K562 (cell line): ENCODE measurements at regions not wholly inside any gene's neighbourhood (a gene's known extent, or its start where the extent isn't known, plus 50 kb on each side); places are given as distances from the start of the nearest gene placed in this dataset.

Experiments used
- ATAC-seq: fragments of 200-7000 bp; cut with Tn5 transposase; 3 replicates; pipeline ENCODE4 v1.9.1; 2020; ENCODE audit warnings: moderate library complexity
- BruUV-seq: library from RNA; stranded (reverse); fragments of 400-500 nt; replicated peaks from 2 replicates; lab custom pipeline; 2021; lab: Mats Ljungman, UMichigan
- CTCF ChIA-PET: fragments of 300-600 bp; formaldehyde crosslinking; extraction: SDS; loops from one replicate; lab custom pipeline; 2021; ENCODE audit warnings: low intra/inter-chr PET ratio; lab: Yijun Ruan, JAX
- POLR2A ChIA-PET: fragments of 300-600, 350-650 bp; sonication (Branson Sonifier 250); formaldehyde crosslinking; extraction: SDS; loops from one replicate; lab custom pipeline; 2021; ENCODE audit warnings: antibody characterized with exemption, inconsistent platforms; lab: Yijun Ruan, JAX
- DNase-seq, 4 experiments: peaks; one replicate each; pipeline versions ENCODE4 v3.0.0 to v3.0.0-alpha.2; 2011 to 2018; ENCODE audit warnings: low spot score in 3 of 4, mixed read lengths in 3 of 4; ENCODE audit errors: extremely low read depth in 1 of 4
- FAIRE-seq: peaks from 2 replicates; lab custom pipeline; 2011; peaks lifted over from hg19 to GRCh38; lab: Jason Lieb, UNC
- H2AFZ ChIP-seq: 2 replicates; pipeline ENCODE4 v1.6.0; 2011; ENCODE audit warnings: low read depth, low read length, control low read depth, inconsistent platforms
- H3K27ac ChIP-seq: fragments of 200-600 bp; 3 replicates; pipeline ENCODE4 v1.8.0; 2011; ENCODE audit warnings: low read depth, mild to moderate bottlenecking, control low read depth, inconsistent platforms, low read length, moderate library complexity, mixed read lengths; ENCODE audit errors: extremely low read depth
- H3K27me3 ChIP-seq, 2 experiments: fragments of 300-600 bp in 1 of 2; 2 replicates in 1 of 2; 3 replicates in 1 of 2; pipeline versions ENCODE4 v1.6.0 to v1.8.0; 2011; ENCODE audit warnings: inconsistent platforms in 2 of 2, low read length in 2 of 2, mild to moderate bottlenecking in 1 of 2, mixed read lengths in 1 of 2, moderate library complexity in 1 of 2; ENCODE audit not compliant: control insufficient read depth in 2 of 2, insufficient read depth in 2 of 2
- H3K36me3 ChIP-seq: fragments of 300-600 bp; 3 replicates; pipeline ENCODE4 v1.8.0; 2011; ENCODE audit warnings: mild to moderate bottlenecking, low read length, inconsistent platforms; ENCODE audit not compliant: control insufficient read depth, insufficient read depth
- H3K4me1 ChIP-seq, 2 experiments: fragments of 200-600 bp in 1 of 2; replicated peaks in 1 of 2; 2 replicates in 1 of 2; 3 replicates in 1 of 2; pipeline versions ENCODE4 v1.5.1 to v1.8.0; 2011; ENCODE audit warnings: inconsistent platforms in 2 of 2, low read length in 2 of 2, mild to moderate bottlenecking in 1 of 2, mixed read lengths in 1 of 2, moderate library complexity in 1 of 2; ENCODE audit not compliant: control insufficient read depth in 2 of 2, insufficient read depth in 2 of 2
- H3K4me2 ChIP-seq: 2 replicates; pipeline ENCODE4 v1.6.1; 2011; ENCODE audit warnings: low read length, control low read depth, inconsistent platforms, mixed read lengths; ENCODE audit not compliant: insufficient read depth
- H3K4me3 ChIP-seq: fragments of 200-600 bp; sonication (generic), shearing (Covaris generic); 2 replicates; pipeline ENCODE4 v1.5.1; 2016; ENCODE audit warnings: control low read depth, inconsistent platforms
- H3K79me2 ChIP-seq: fragments of 200-600 bp; 3 replicates; pipeline ENCODE4 v1.8.0; 2011; ENCODE audit warnings: low read length, inconsistent platforms; ENCODE audit not compliant: control insufficient read depth, insufficient read depth
- H3K9ac ChIP-seq, 2 experiments: 2 replicates each; pipeline versions ENCODE4 v1.6.0 to v1.6.1; 2011; ENCODE audit warnings: low read depth in 2 of 2, low read length in 2 of 2, control low read depth in 1 of 2, inconsistent platforms in 1 of 2, mild to moderate bottlenecking in 1 of 2, mixed read lengths in 1 of 2; ENCODE audit not compliant: insufficient read depth in 1 of 2
- H3K9me1 ChIP-seq: one replicate; pipeline ENCODE4 v1.6.0; 2011; ENCODE audit warnings: inconsistent platforms, mild to moderate bottlenecking, low read length, moderate library complexity; ENCODE audit not compliant: control insufficient read depth, insufficient read depth
- H3K9me3 ChIP-seq: replicated peaks from 2 replicates; pipeline ENCODE4 v1.5.1; 2011; ENCODE audit warnings: low read depth, low read length, inconsistent platforms; ENCODE audit not compliant: control insufficient read depth, insufficient read depth
- H4K20me1 ChIP-seq: replicated peaks from 2 replicates; pipeline ENCODE4 v1.6.1; 2011; ENCODE audit warnings: low read length, inconsistent platforms, mixed read lengths; ENCODE audit not compliant: control insufficient read depth, insufficient read depth
- EHMT2 ChIP-seq: fragments of 450-650 bp; IDR thresholded peaks from 2 replicates; pipeline ENCODE4 v1.6.1; 2018; ENCODE audit warnings: antibody characterized with exemption
- ETS2 ChIP-seq: IDR thresholded peaks from 2 replicates; pipeline ENCODE4 v1.6.1; 2016; ENCODE audit warnings: borderline replicate concordance, missing genetic modification characterization, mild to moderate bottlenecking, moderate library complexity, missing compliant biosample characterization; ENCODE audit not compliant: poor library complexity, severe bottlenecking
- FOXK1 ChIP-seq: sonication (generic); formaldehyde crosslinking; IDR thresholded peaks from 2 replicates; pipeline ENCODE4 v1.8.0; 2022; ENCODE audit warnings: missing genetic modification reagents, mild to moderate bottlenecking, borderline replicate concordance
- KDM4B ChIP-seq, 2 experiments: fragments of 450-650 bp in 1 of 2; sonication (generic) in 1 of 2; IDR thresholded peaks; 2 replicates each; pipeline ENCODE4 v1.6.1; 2016 to 2017; ENCODE audit warnings: borderline replicate concordance in 2 of 2, antibody characterized with exemption in 1 of 2, low read depth in 1 of 2, mild to moderate bottlenecking in 1 of 2
- NCOA1 ChIP-seq: fragments of 450-650 bp; IDR thresholded peaks from 2 replicates; pipeline ENCODE4 v1.6.1; 2016; ENCODE audit warnings: low read depth
- NR2C1 ChIP-seq, 2 experiments: fragments of 450-650 bp; IDR thresholded peaks; 2 replicates each; pipeline ENCODE4 v1.6.1; 2017; ENCODE audit warnings: mild to moderate bottlenecking in 2 of 2, antibody characterized with exemption in 1 of 2, inconsistent platforms in 1 of 2, missing compliant biosample characterization in 1 of 2, missing genetic modification characterization in 1 of 2
- PTTG1 ChIP-seq: fragments of 450-650 bp; IDR thresholded peaks from 2 replicates; pipeline ENCODE4 v1.6.1; 2016; ENCODE audit warnings: low read depth, mild to moderate bottlenecking, missing genetic modification characterization, missing compliant biosample characterization
- SAFB2 ChIP-seq: fragments of 200-400 bp; formaldehyde crosslinking; IDR thresholded peaks from 2 replicates; pipeline ENCODE4 v1.6.1; 2018; ENCODE audit warnings: borderline replicate concordance, low read length, low read depth, moderate library complexity; ENCODE audit not compliant: severe bottlenecking
- TCF7L2 ChIP-seq: fragments of 150-350 bp; IDR thresholded peaks from 2 replicates; pipeline ENCODE4 v1.6.1; 2016; ENCODE audit warnings: low read depth, mild to moderate bottlenecking, low read length, moderate library complexity
- ZNF197 ChIP-seq: fragments of 200-800 bp; sonication (Bioruptor generic); IDR thresholded peaks from 2 replicates; pipeline ENCODE4 v1.6.1; 2016; ENCODE audit warnings: low read depth, missing genetic modification characterization, missing compliant biosample characterization
- ZNF239 ChIP-seq: fragments of 250-450 bp; sonication (Bioruptor Pico); IDR thresholded peaks from 2 replicates; pipeline ENCODE4 v1.4.0; 2020; ENCODE audit warnings: mild to moderate bottlenecking
- ZSCAN29 ChIP-seq: fragments of 450-650 bp; IDR thresholded peaks from 2 replicates; pipeline ENCODE4 v1.6.1; 2017
- WGBS: fragments of 100-300 bp; shearing (Covaris generic); methylation state at CpG from one replicate; pipeline ENCODE4 v1.1.6; 2016; ENCODE audit warnings: low coverage, mixed read lengths; ENCODE audit not compliant: insufficient coverage; ENCODE audit errors: missing lambda C conversion rate; 5-methylcytosine and 5-hydroxymethylcytosine counted together
- in situ Hi-C: fragments of 300-500 bp; cut with MboI; formaldehyde crosslinking; loops from 4 replicates; pipeline ENCODE4 v1.15.0; 2018; ENCODE audit warnings: inconsistent platforms, mixed read lengths
- intact Hi-C: fragments of 100-400 bp; cut with micrococcal nuclease; formaldehyde crosslinking; loops from 2 replicates; pipeline ENCODE4 v1.14.2; 2022
- TF ChIP-seq, protein P1 (sequence below): IDR thresholded peaks from 2 replicates; pipeline ENCODE4 v1.6.1; 2011; ENCODE audit warnings: borderline replicate concordance, low read depth, mild to moderate bottlenecking, moderate library complexity, low read length; ENCODE audit not compliant: insufficient read depth, poor library complexity, severe bottlenecking
- TF ChIP-seq, protein P2 (sequence below): fragments of 250-450 bp; sonication (Bioruptor Pico); IDR thresholded peaks from 2 replicates; pipeline ENCODE4 v1.4.0; 2020; ENCODE audit warnings: mild to moderate bottlenecking, moderate library complexity, borderline replicate concordance

DNA sequence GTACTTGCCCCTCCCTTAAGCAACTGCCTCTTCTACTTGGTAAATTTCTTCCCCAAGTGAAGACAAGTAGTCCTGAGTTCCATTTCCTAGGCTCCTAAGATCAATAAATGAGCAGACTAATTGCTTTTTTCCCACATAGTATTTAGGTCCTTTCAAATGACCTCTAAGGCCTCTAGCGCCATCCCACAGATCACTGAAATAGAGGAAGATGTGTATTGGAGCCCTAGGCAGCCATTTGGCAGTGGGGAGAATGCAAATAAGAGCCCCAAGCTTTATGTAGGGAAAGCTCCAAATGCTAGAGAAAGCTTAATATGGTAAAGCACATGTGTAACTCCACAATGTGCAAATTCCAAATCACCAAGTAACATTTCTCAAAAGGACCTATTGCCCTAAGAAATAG, 316.5 kb upstream of the PHF14 start:
- no peaks in the 10 kb centered on the region for H3K9me1 ChIP-seq
- FAIRE-seq: no peak
- intact Hi-C loops (no loop called here), in situ Hi-C loops (no loop called here)
- H3K27ac ChIP-seq: no peak overlapping the region
- H3K4me1 ChIP-seq: peaks cover 0 to under 1% of the 10 kb centered on the region in 2 experiments; a peak in 1 of 5 replicates
- no peaks in the 10 kb centered on the region for H3K27me3 ChIP-seq
- no peak for DNase-seq
- CTCF ChIA-PET: no interaction called here
- peaks cover 2% of the 10 kb centered on the region; the same call in 1 of the 3 replicates for H3K36me3 ChIP-seq
- TF ChIP-seq, protein P1, sequence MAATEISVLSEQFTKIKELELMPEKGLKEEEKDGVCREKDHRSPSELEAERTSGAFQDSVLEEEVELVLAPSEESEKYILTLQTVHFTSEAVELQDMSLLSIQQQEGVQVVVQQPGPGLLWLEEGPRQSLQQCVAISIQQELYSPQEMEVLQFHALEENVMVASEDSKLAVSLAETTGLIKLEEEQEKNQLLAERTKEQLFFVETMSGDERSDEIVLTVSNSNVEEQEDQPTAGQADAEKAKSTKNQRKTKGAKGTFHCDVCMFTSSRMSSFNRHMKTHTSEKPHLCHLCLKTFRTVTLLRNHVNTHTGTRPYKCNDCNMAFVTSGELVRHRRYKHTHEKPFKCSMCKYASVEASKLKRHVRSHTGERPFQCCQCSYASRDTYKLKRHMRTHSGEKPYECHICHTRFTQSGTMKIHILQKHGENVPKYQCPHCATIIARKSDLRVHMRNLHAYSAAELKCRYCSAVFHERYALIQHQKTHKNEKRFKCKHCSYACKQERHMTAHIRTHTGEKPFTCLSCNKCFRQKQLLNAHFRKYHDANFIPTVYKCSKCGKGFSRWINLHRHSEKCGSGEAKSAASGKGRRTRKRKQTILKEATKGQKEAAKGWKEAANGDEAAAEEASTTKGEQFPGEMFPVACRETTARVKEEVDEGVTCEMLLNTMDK: no peak
- TF ChIP-seq NCOA1 (no peak), ZNF239 (CRISPR knock-in tag) (no peak), EHMT2 (no peak), KDM4B (IDR thresholded peaks at IDR 0.05; ENCODE audit: borderline replicate concordance in 2 of 2, low read depth in 1 of 2) (no peak), FOXK1 (CRISPR knock-in tag) (no peak), NR2C1 (IDR thresholded peaks at IDR 0.05) (no peak), NR2C1 (tag; IDR thresholded peaks at IDR 0.05) (no peak), TCF7L2 (no peak), ZNF197 (no peak), ZSCAN29 (no peak), ETS2 (tag) (no peak), SAFB2 (no peak), PTTG1 (tag) (no peak)
- TF ChIP-seq, protein P2, sequence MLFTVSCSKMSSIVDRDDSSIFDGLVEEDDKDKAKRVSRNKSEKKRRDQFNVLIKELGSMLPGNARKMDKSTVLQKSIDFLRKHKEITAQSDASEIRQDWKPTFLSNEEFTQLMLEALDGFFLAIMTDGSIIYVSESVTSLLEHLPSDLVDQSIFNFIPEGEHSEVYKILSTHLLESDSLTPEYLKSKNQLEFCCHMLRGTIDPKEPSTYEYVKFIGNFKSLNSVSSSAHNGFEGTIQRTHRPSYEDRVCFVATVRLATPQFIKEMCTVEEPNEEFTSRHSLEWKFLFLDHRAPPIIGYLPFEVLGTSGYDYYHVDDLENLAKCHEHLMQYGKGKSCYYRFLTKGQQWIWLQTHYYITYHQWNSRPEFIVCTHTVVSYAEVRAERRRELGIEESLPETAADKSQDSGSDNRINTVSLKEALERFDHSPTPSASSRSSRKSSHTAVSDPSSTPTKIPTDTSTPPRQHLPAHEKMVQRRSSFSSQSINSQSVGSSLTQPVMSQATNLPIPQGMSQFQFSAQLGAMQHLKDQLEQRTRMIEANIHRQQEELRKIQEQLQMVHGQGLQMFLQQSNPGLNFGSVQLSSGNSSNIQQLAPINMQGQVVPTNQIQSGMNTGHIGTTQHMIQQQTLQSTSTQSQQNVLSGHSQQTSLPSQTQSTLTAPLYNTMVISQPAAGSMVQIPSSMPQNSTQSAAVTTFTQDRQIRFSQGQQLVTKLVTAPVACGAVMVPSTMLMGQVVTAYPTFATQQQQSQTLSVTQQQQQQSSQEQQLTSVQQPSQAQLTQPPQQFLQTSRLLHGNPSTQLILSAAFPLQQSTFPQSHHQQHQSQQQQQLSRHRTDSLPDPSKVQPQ (CRISPR knock-in tag): no peak
- POLR2A ChIA-PET: no interaction called here
- H3K79me2 ChIP-seq: no peaks in the 10 kb centered on the region; the same call in 2 of the 3 replicates
- no peaks in the 10 kb centered on the region for H4K20me1 ChIP-seq
- H2AFZ ChIP-seq: no peak overlapping the region
- H3K4me2 ChIP-seq: no peak overlapping the region
- no peak for ATAC-seq
- no peak overlapping the region for H3K4me3 ChIP-seq
- no TSS peak for BruUV-seq
- no peak overlapping the region for H3K9ac ChIP-seq
- WGBS: 85% methylated on average over 1 of the region's 1 CpG
- H3K9me3 ChIP-seq: no peaks in the 10 kb centered on the region
